ENCODE measurements at regions not wholly inside any gene's neighbourhood (a gene's known extent, or its start where the extent isn't known, plus 50 kb on each side); places are given as distances from the start of the nearest gene placed in this dataset.

GRCh38 chr2:128605421-128605820, 286.8 kb upstream of the HS6ST1 start:
- no peak for TF ChIP-seq CTCF (IDR thresholded peaks at IDR 0.05)
- no peak for TF ChIP-seq POLR2A (IDR thresholded peaks at IDR 0.05)
- TF ChIP-seq POLR2AphosphoS5 (IDR thresholded peaks at IDR 0.05) = no peak

All from gastroesophageal sphincter (tissue), 3 donors.